Esophagus muscularis mucosa (tissue), 3 donors: ENCODE measurements at regions not wholly inside any gene's neighbourhood (a gene's known extent, or its start where the extent isn't known, plus 50 kb on each side); places are given as distances from the start of the nearest gene placed in this dataset.

Experiments used
- POLR2A ChIP-seq: fragments of 450-650 bp; IDR thresholded peaks from one replicate; pipeline ENCODE4 v1.6.1; 2017; ENCODE audit warnings: antibody characterized with exemption, moderate library complexity, mild to moderate bottlenecking, low read depth
- TF ChIP-seq, protein P1 (sequence below), 3 experiments: fragments of 200-600 bp in 2 of 3; fragments of 450-650 bp in 1 of 3; sonication (generic) in 2 of 3; IDR thresholded peaks; one replicate each; pipeline ENCODE4 v1.5.1; 2017 to 2019; ENCODE audit warnings: antibody characterized with exemption in 3 of 3, mild to moderate bottlenecking in 2 of 3, moderate library complexity in 1 of 3

DNA sequence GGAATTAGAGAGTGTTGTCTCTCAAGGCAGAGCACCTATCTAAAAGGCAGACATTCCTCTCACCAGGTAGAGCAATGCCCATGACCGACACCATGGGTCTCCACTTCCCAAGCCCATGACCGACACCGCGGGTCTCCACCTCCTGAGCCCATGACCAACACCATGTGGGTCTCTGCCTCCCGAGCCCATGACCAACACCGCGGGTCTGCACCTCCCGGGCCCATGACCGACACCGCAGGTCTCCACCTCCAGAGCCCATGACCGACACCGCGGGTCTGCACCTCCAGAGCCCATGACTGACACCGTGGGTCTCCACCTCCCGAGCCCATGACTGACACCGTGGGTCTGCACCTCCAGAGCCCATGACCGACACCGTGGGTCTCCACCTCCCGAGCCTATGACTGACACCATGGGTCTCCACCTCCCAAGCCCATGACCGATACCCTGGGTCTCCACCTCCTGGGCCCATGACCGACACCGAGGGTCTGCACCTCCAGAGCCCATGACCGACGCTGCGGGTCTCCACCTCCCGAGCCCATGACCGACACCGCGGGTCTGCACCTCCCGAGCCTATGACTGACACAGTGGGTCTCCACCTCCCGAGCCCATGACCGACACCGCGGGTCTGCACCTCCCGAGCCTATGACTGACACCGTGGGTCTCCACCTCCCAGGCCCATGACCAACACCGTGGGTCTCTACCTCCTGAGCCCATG is 262.4 kb upstream of the SALL3 start:
- TF ChIP-seq, protein P1, sequence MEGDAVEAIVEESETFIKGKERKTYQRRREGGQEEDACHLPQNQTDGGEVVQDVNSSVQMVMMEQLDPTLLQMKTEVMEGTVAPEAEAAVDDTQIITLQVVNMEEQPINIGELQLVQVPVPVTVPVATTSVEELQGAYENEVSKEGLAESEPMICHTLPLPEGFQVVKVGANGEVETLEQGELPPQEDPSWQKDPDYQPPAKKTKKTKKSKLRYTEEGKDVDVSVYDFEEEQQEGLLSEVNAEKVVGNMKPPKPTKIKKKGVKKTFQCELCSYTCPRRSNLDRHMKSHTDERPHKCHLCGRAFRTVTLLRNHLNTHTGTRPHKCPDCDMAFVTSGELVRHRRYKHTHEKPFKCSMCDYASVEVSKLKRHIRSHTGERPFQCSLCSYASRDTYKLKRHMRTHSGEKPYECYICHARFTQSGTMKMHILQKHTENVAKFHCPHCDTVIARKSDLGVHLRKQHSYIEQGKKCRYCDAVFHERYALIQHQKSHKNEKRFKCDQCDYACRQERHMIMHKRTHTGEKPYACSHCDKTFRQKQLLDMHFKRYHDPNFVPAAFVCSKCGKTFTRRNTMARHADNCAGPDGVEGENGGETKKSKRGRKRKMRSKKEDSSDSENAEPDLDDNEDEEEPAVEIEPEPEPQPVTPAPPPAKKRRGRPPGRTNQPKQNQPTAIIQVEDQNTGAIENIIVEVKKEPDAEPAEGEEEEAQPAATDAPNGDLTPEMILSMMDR (IDR thresholded peaks at IDR 0.05), result no peak
- no peak for TF ChIP-seq POLR2A
